Gastrocnemius medialis (tissue), 4 donors: ENCODE measurements at regions not wholly inside any gene's neighbourhood (a gene's known extent, or its start where the extent isn't known, plus 50 kb on each side); places are given as distances from the start of the nearest gene placed in this dataset.

ENCODE experiments used
- ATAC-seq, 2 donors: fragments of 150-250 bp; one replicate each; pipeline ENCODE4 v1.9.1; 2016
- DNase-seq, 2 donors: peaks; one replicate each; pipeline ENCODE4 v3.0.0-alpha.2; 2019
- H3K27ac ChIP-seq, 4 donors: fragments of 200-600 bp; sonication (generic); 1 replicate in 1 of 4; 2 replicates in 3 of 4; pipeline ENCODE4 v1.5.1; 2016 to 2018; ENCODE audit warnings: mild to moderate bottlenecking in 2 of 4, moderate library complexity in 1 of 4
- H3K27me3 ChIP-seq, 3 donors: fragments of 200-600 bp; sonication (generic) in 2 of 3; 1 replicate in 1 of 3; 2 replicates in 2 of 3; pipeline versions ENCODE4 v1.5.1 to v1.6.0; 2016 to 2019; ENCODE audit warnings: mild to moderate bottlenecking in 1 of 3, moderate library complexity in 1 of 3
- H3K36me3 ChIP-seq, 2 donors: fragments of 200-600 bp; sonication (generic) in 1 of 2; one replicate each; pipeline ENCODE4 v1.5.1; 2017 to 2018
- H3K4me1 ChIP-seq, 2 donors: fragments of 200-600 bp; sonication (generic) in 1 of 2; one replicate each; pipeline ENCODE4 v1.5.1; 2016 to 2017; ENCODE audit warnings: mild to moderate bottlenecking in 2 of 2
- H3K4me3 ChIP-seq, 4 donors: fragments of 200-600 bp; sonication (generic) in 3 of 4; 1 replicate in 1 of 4; 2 replicates in 3 of 4; pipeline ENCODE4 v1.5.1; 2016 to 2019; ENCODE audit warnings: mild to moderate bottlenecking in 2 of 4
- H3K9me3 ChIP-seq, 3 donors: fragments of 200-600 bp; sonication (generic) in 2 of 3; 1 replicate in 1 of 3; 2 replicates in 2 of 3; pipeline ENCODE4 v1.5.1; 2016 to 2019
- POLR2A ChIP-seq, 2 donors: fragments of 450-650 bp; IDR thresholded peaks; one replicate each; pipeline ENCODE4 v1.6.1; 2017; ENCODE audit warnings: antibody characterized with exemption in 2 of 2, mild to moderate bottlenecking in 2 of 2, moderate library complexity in 2 of 2
- in situ Hi-C, 4 donors: fragments of 200-750 bp; cut with MboI; loops; one replicate each; pipeline versions ENCODE4 v1.15.0 to v1.8.0; 2017; ENCODE audit warnings: low sequenced_read_pairs in 4 of 4
- intact Hi-C: fragments of 100-400 bp; cut with DNase I; formaldehyde crosslinking; loops from one replicate; pipeline ENCODE4 v1.15.1; 2023; ENCODE audit warnings: low total_unique reads
- TF ChIP-seq, protein P1 (sequence below), 5 experiments: fragments of 450-650 bp in 3 of 5; fragments of 200-600 bp in 2 of 5; sonication (generic) in 2 of 5; IDR thresholded peaks in 4 of 5; conservative IDR thresholded peaks in 1 of 5; 1 replicate in 4 of 5; 2 replicates in 1 of 5; pipeline ENCODE4 v1.5.1; 2016 to 2019; ENCODE audit warnings: antibody characterized with exemption in 5 of 5, mild to moderate bottlenecking in 3 of 5, moderate library complexity in 3 of 5

DNA sequence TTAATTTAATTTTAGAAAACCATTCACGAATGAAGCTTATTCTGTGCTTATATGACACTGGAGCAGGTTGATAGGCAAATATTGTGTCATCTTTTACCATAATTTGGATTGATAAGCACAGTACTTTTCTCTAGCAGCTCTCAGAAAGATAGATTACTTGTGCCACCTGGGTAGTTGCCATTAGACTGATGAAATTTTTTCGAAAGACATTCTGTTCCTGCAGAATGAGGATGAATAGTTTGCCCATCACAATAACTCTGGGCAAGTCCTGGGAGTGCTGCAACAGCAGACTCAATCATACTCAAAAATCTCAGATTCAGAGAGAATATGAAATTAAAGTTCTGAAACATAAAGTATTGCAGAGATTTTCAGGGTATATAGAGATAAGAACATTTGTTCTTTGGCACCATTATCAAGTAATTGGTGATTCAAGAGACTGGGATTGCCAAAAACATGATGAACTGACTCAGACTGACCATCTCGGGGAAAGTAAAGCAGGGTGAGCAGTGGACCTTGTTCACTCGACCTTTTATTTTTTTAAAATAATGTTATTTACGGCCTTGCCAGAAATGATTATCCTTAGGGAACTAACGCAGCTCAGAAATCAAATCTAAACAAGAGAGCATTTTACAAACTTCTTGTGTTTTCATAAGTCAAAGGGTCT lies 65.8 kb upstream of the PTCHD4 start:
- in situ Hi-C loops: no loop called here
- TF ChIP-seq, protein P1, sequence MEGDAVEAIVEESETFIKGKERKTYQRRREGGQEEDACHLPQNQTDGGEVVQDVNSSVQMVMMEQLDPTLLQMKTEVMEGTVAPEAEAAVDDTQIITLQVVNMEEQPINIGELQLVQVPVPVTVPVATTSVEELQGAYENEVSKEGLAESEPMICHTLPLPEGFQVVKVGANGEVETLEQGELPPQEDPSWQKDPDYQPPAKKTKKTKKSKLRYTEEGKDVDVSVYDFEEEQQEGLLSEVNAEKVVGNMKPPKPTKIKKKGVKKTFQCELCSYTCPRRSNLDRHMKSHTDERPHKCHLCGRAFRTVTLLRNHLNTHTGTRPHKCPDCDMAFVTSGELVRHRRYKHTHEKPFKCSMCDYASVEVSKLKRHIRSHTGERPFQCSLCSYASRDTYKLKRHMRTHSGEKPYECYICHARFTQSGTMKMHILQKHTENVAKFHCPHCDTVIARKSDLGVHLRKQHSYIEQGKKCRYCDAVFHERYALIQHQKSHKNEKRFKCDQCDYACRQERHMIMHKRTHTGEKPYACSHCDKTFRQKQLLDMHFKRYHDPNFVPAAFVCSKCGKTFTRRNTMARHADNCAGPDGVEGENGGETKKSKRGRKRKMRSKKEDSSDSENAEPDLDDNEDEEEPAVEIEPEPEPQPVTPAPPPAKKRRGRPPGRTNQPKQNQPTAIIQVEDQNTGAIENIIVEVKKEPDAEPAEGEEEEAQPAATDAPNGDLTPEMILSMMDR (IDR thresholded peaks at IDR 0.05 in 4 of 5, conservative IDR thresholded peaks at IDR 0.05 in 1 of 5): no peak

DNA sequence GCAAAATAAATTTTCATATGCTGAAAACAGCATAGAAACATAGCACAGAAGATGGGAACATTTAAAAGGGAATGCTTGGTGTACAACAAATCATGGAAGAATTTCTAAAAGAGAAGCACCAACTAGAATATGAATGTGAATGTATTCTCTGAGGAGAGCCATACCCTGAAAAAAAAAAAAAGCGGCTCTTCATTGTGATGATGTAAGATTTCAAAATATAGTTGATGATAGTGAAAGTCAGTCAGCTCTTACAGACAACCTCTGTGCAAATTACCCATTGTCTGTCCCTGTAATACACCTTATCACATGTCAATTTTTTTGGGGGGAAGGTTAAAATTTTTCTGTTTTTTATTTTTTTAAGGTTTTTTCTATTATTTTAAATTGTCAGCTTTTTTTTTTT lies 58.6 kb upstream of the PTCHD4 start:
- intact Hi-C loops: no loop called here

More for the DNA sequence above, 65.8 kb upstream of the PTCHD4 start:
- no peak overlapping the region for H3K27ac ChIP-seq
- H3K4me3 ChIP-seq: no peak overlapping the region
- ATAC-seq: no peak
- no peak for DNase-seq
- H3K9me3 ChIP-seq: no peaks in the 10 kb centered on the region
- H3K27me3 ChIP-seq: no peaks in the 10 kb centered on the region
- H3K4me1 ChIP-seq: no peaks in the 10 kb centered on the region
- no peaks in the 10 kb centered on the region for H3K36me3 ChIP-seq
- intact Hi-C loops: no loop called here

More for the DNA sequence above, 58.6 kb upstream of the PTCHD4 start:
- H3K36me3 ChIP-seq: no peaks in the 10 kb centered on the region
- no peak for ATAC-seq
- no peaks in the 10 kb centered on the region for H3K27me3 ChIP-seq
- in situ Hi-C loops: no loop called here
- no peaks in the 10 kb centered on the region for H3K4me1 ChIP-seq
- no peak for DNase-seq
- no peaks in the 10 kb centered on the region for H3K9me3 ChIP-seq
- TF ChIP-seq, protein P1 (IDR thresholded peaks at IDR 0.05 in 4 of 5, conservative IDR thresholded peaks at IDR 0.05 in 1 of 5): no peak
- TF ChIP-seq POLR2A (IDR thresholded peaks at IDR 0.05): no peak
- no peak overlapping the region for H3K4me3 ChIP-seq
- no peak overlapping the region for H3K27ac ChIP-seq
